ENCODE measurements at regions not wholly inside any gene's neighbourhood (a gene's known extent, or its start where the extent isn't known, plus 50 kb on each side); places are given as distances from the start of the nearest gene placed in this dataset.

DNA sequence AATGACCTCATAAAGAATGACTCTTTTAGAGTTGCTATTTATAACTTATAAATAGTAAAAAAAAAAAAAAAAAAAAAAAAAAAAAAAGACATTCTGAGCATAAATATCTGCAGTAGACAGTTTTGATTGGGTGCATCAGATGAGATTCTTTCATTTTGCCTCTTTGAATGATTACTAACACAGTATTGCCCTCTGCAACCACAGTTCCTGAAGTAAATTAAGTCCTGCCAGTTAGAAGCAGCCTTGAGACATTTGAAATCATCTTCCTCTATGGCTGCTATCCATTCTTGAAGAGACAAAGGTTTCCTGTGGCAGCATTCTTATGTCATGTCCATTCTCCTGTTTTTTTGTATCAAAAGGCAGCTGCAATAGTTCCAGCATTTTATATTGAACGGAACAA lies 892.4 kb upstream of the MIR17HG start:
- Histone ChIP-seq H3K27me3 (ENCODE audit: low read length) (no peaks in the 10 kb centered on the region), H3K9ac (ENCODE audit: low read length) (no peak overlapping the region), H3K9me2 (replicated peaks; ENCODE audit: insufficient read depth, low read length) (no peaks in the 10 kb centered on the region), H2AFZ (ENCODE audit: low read depth, low read length, severe bottlenecking) (no peak overlapping the region), H3K4me3 (ENCODE audit: insufficient read depth, low read length, poor library complexity, severe bottlenecking) (no peak overlapping the region), H3K9me3 (ENCODE audit: insufficient read depth, low read length) (no peaks in the 10 kb centered on the region), H3F3A (ENCODE audit: insufficient read depth) (no peaks in the 10 kb centered on the region), H3K79me2 (ENCODE audit: insufficient read depth, low read length) (no peaks in the 10 kb centered on the region), H3K36me3 (ENCODE audit: low read length) (no peaks in the 10 kb centered on the region), H3K27ac (ENCODE audit: low read depth, low read length) (no peak overlapping the region), H4K20me1 (ENCODE audit: low read depth, low read length) (no peaks in the 10 kb centered on the region), H3K4me2 (ENCODE audit: low read depth, low read length, poor library complexity, severe bottlenecking) (no peak overlapping the region)
- TF ChIP-seq, protein P1, sequence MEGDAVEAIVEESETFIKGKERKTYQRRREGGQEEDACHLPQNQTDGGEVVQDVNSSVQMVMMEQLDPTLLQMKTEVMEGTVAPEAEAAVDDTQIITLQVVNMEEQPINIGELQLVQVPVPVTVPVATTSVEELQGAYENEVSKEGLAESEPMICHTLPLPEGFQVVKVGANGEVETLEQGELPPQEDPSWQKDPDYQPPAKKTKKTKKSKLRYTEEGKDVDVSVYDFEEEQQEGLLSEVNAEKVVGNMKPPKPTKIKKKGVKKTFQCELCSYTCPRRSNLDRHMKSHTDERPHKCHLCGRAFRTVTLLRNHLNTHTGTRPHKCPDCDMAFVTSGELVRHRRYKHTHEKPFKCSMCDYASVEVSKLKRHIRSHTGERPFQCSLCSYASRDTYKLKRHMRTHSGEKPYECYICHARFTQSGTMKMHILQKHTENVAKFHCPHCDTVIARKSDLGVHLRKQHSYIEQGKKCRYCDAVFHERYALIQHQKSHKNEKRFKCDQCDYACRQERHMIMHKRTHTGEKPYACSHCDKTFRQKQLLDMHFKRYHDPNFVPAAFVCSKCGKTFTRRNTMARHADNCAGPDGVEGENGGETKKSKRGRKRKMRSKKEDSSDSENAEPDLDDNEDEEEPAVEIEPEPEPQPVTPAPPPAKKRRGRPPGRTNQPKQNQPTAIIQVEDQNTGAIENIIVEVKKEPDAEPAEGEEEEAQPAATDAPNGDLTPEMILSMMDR (IDR thresholded peaks at IDR 0.05; ENCODE audit: insufficient read depth, low read length, poor library complexity, severe bottlenecking) = no peak
- no peak for TF ChIP-seq EZH2phosphoT487 (conservative IDR thresholded peaks at IDR 0.05; ENCODE audit: low read length)

DNA sequence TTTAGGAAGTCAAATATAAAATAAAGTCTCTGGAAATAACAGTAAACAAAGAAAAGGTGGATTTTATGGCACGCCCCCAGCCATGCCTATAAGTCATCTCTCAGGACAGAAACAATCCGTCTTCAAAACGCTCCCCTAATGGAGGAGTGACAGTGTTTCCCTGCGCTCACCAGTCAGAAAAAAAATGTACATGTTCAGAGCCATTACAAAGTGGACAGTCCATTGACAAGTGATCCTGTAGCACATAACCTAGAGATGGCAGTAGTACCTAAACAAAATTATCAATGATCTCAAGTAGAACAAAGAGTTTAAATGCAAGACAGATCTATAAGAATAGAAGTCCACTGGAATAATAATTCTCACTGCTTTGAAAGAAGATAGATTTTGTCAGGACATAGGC lies 891.7 kb upstream of the MIR17HG start:
- no peaks in the 10 kb centered on the region for H3K9me3 ChIP-seq (ENCODE audit: insufficient read depth, low read length)
- no peaks in the 10 kb centered on the region for H3F3A ChIP-seq (ENCODE audit: insufficient read depth)
- H3K27ac ChIP-seq (ENCODE audit: low read depth, low read length) = no peak overlapping the region
- no peak overlapping the region for H3K4me2 ChIP-seq (ENCODE audit: low read depth, low read length, poor library complexity, severe bottlenecking)
- no peaks in the 10 kb centered on the region for H3K79me2 ChIP-seq (ENCODE audit: insufficient read depth, low read length)
- no peak overlapping the region for H3K4me3 ChIP-seq (ENCODE audit: insufficient read depth, low read length, poor library complexity, severe bottlenecking)
- TF ChIP-seq EZH2phosphoT487 (conservative IDR thresholded peaks at IDR 0.05; ENCODE audit: low read length) = no peak
- TF ChIP-seq, protein P1 (IDR thresholded peaks at IDR 0.05; ENCODE audit: insufficient read depth, low read length, poor library complexity, severe bottlenecking) = no peak
- no peaks in the 10 kb centered on the region for H3K9me2 ChIP-seq (replicated peaks; ENCODE audit: insufficient read depth, low read length)
- no peaks in the 10 kb centered on the region for H4K20me1 ChIP-seq (ENCODE audit: low read depth, low read length)
- no peak overlapping the region for H3K9ac ChIP-seq (ENCODE audit: low read length)
- H2AFZ ChIP-seq (ENCODE audit: low read depth, low read length, severe bottlenecking) = no peak overlapping the region
- no peaks in the 10 kb centered on the region for H3K27me3 ChIP-seq (ENCODE audit: low read length)
- no peaks in the 10 kb centered on the region for H3K36me3 ChIP-seq (ENCODE audit: low read length)

DNA sequence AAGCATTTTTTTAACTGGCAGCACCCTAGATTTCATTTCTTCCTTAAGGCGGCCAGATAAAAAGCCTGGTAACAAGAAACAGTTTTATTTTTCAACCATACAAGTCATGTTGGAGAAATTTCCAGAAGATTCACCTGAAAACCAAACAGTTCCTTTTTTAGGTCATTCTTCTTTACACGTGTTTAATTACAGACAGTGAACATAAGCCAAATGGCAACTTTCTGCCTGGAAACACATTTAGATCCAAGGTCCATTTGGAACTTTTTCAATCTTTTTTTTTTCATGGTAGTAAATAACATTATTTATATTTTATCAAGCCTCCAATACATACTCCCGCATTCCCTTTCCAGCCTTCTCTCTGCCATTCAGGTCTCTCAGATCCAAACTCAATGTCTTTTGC lies 886.1 kb upstream of the MIR17HG start:
- Histone ChIP-seq H3K27me3 (ENCODE audit: low read length) (no peaks in the 10 kb centered on the region), H3K9me2 (replicated peaks; ENCODE audit: insufficient read depth, low read length) (no peaks in the 10 kb centered on the region), H3F3A (ENCODE audit: insufficient read depth) (no peaks in the 10 kb centered on the region), H4K20me1 (ENCODE audit: low read depth, low read length) (no peaks in the 10 kb centered on the region), H3K9ac (ENCODE audit: low read length) (no peak overlapping the region), H3K9me3 (ENCODE audit: insufficient read depth, low read length) (no peaks in the 10 kb centered on the region), H3K4me3 (ENCODE audit: insufficient read depth, low read length, poor library complexity, severe bottlenecking) (no peak overlapping the region), H3K4me2 (ENCODE audit: low read depth, low read length, poor library complexity, severe bottlenecking) (no peak overlapping the region), H2AFZ (ENCODE audit: low read depth, low read length, severe bottlenecking) (no peak overlapping the region), H3K27ac (ENCODE audit: low read depth, low read length) (no peak overlapping the region), H3K36me3 (ENCODE audit: low read length) (no peaks in the 10 kb centered on the region), H3K79me2 (ENCODE audit: insufficient read depth, low read length) (no peaks in the 10 kb centered on the region)
- TF ChIP-seq, protein P1 (IDR thresholded peaks at IDR 0.05; ENCODE audit: insufficient read depth, low read length, poor library complexity, severe bottlenecking) = no peak
- TF ChIP-seq EZH2phosphoT487 (conservative IDR thresholded peaks at IDR 0.05; ENCODE audit: low read length) = no peak
